Posterior cingulate gyrus (tissue), 11 donors: ENCODE measurements at regions not wholly inside any gene's neighbourhood (a gene's known extent, or its start where the extent isn't known, plus 50 kb on each side); places are given as distances from the start of the nearest gene placed in this dataset.

ENCODE experiments used
- DNase-seq, 10 donors: peaks; one replicate each; pipeline versions ENCODE4 v3.0.0 to v3.0.0-alpha.2; 2020 to 2021; ENCODE audit warnings: mixed read lengths in 3 of 10
- intact Hi-C: fragments of 100-400 bp; cut with DNase I; formaldehyde crosslinking; loops from one replicate; pipeline ENCODE4 v1.15.1; 2023

- no peak for DNase-seq
- intact Hi-C loops, result no loop called here
These were observed 621.0 kb downstream of the CCER1 start for GRCh38 chr12:90333939-90334338.

GRCh38 chr12:90333424-90333823 is 621.6 kb downstream of the CCER1 start:
- DNase-seq, result no peak
- intact Hi-C loops, result no loop called here

DNA sequence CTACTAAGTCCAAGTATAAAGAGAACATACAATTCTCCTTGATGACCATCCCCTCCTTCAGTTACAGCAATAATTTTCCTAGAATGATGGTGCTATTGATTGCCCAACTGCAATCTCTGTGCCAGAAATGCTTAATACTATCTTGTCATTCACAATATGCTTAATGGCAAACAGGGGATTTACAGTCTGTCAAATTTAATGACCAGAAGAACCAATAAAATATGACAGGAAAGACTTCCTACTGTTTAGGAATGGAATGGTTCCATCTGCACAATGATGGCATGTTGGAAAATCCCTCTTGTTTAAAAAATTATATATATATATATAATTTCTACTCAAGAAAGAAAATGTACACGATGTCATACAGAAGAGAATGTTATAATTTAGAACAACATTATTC is 623.2 kb downstream of the CCER1 start:
- intact Hi-C loops, result no loop called here
- no peak for DNase-seq

DNA sequence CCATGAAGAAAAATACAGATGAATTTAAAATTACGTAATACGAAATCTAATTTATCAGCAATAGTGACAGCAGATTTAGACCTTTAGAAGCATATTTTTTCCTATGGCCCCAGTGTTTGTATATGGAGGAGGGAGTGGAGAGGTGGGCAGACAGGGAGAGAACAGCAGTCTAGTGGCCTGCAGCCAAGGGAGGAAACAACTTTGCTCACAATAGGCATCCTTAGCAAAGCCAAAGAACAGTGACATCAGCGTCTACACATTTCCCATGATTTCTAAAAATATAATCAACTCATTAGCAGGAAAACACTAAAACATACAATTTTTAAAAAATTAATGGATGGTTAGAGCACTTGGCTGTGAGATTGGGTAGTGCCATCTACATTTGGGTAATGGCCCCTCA is 622.6 kb upstream of the ATP2B1 start:
- DNase-seq, result no peak
- intact Hi-C loops, result no loop called here

- intact Hi-C loops, result no loop called here
- DNase-seq, result no peak
These were observed 619.4 kb upstream of the ATP2B1 start for GRCh38 chr12:90327793-90328743.

- DNase-seq, result no peak
- intact Hi-C loops, result no loop called here
These were observed 614.6 kb upstream of the ATP2B1 start for GRCh38 chr12:90323217-90323616.

DNA sequence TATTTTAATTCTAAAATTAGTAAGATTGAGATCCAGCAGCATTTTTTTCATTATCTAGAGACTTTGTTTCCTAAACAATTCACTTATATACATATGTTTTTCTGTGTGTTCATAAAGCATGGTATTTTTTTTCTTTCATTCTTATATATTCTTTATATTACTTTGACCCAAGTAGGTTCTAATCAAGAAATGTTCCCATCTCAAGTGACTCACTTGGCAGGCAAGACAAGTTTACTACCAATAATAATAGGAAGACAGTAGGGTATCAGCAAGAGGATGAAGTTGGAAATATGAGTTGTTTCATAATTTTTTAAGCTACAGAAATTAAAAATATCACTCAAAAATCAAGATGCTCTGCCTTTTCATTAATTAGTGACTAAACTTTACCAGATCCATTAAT is 613.4 kb upstream of the ATP2B1 start:
- intact Hi-C loops, result no loop called here
- DNase-seq, result no peak

GRCh38 chr12:90321369-90321768 is 612.7 kb upstream of the ATP2B1 start:
- intact Hi-C loops, result no loop called here
- DNase-seq, result no peak

- intact Hi-C loops, result no loop called here
- no peak for DNase-seq
These were observed 602.9 kb upstream of the ATP2B1 start for GRCh38 chr12:90311561-90311960.

DNA sequence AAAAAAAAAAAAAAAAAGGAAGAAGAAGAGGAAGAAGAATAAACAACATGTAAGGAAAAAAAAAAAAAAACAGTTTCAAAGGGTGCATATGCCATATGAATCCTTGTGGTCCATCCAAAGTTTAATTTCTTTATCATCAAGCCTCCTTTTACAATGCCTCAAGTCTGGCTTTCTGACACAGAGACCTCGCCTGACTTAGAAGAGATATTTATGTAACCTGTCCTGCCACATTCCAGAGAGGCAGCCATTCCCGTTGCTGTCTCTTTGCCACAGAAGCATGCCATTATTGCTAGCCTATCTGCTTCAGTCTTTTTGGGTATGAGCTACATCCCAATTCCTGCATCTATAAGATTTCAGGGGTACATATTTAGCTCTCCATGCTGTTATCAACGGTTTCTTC is 596.7 kb upstream of the ATP2B1 start:
- intact Hi-C loops, result no loop called here
- DNase-seq, result no peak

DNA sequence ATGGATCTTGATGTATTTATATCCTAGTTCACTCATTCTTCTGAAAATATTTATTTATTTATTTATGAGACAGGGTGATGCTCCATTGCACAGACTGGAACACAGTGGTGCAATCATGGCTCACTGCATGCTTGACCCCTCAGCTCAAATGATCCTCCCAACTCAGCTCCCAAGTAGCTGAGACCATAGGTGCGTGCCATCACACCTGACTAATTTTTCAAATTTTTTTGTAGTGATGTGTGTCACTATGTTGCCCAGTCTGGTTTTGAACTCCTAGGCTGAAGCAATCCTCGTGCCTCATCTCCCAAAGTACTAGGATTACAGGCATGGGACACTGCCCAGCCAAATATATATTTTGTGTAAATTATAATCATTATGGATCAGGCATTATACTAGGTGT is 595.6 kb upstream of the ATP2B1 start:
- intact Hi-C loops, result no loop called here
- no peak for DNase-seq

DNA sequence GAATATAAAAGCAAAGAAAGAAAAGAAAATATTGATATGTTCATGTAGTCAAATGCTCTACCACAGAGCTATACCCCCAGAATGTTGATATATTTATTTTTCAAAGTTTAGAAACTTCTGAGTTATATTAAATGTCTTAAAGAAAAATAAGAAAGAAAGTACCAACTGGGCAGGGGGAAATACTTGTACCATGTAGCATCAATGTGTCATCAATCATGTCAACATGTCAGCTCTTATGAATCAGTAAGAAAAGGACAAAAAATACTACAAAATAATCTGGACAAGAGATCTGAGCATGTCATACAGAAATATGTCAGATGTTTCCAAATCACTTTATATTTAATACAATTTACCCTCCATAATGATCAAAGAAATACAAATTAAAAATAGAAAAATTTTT is 595.1 kb upstream of the ATP2B1 start:
- DNase-seq, result no peak
- intact Hi-C loops, result no loop called here

DNA sequence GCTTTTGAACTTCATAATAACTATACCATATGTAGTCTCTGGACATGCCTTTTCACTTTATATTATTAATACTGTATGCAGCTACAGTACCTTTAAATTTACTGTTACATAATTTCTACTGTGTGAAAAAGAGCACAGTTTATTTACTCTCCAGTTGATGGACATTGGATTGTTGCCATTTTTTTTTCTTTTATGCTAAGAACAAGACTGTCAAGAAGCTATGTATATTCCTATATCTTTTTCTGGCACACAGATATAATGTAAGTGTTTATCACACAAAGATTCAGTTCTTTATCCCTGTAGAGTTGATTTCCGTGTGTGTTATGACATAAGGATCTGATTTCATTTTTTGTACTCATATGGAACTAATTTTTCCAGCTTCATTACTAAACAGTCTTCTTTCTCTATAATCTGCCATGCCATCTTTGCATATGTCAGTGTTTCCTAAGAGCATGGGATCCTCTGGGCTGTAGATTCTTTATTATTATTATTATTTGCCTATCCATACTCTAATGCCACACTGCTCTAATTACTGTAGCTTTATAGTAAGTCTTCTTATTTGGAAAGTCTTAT is 593.0 kb upstream of the ATP2B1 start:
- DNase-seq, result no peak
- intact Hi-C loops, result no loop called here

DNA sequence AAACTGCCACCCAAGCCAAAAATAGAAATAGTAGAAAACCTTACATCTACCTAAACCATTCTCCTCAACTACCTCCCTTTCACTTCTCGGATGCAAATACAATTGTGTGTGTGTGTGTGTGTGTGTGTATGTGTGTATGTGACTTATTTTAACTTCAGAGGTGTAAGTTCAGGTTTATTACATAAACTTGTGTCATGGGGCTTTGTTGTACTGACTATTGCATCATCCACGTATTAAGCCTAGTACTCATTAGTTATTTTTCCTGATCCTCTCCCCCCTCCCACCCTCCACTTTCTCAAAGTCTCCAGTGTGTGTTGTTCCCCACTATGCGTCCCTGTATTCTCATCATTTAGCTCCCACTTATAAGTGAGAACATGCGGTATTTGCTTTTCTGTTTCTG is 592.5 kb upstream of the ATP2B1 start:
- no peak for DNase-seq
- intact Hi-C loops, result no loop called here

GRCh38 chr12:90299666-90300065 is 591.0 kb upstream of the ATP2B1 start:
- no peak for DNase-seq
- intact Hi-C loops, result no loop called here

DNA sequence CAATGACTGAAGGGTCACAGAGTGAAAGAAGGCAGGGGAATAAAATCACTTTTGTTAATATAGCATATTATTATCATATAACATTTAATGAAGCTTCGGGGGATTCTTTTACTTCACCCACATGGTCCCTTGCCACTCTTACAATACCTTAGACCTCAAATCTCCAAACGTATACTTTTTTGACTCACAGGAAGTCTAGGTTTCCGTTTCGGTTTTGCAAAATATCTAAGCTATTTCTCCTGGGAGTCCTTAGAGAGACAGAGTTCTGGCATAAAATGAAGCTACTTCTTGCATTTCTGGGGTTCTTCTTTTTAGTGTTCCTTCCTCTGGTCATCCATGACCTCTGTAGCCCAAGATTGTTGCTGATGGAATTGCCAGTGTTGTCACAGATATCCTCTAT is 590.5 kb upstream of the ATP2B1 start:
- intact Hi-C loops, result no loop called here

GRCh38 chr12:90298289-90298948 is 589.8 kb upstream of the ATP2B1 start:
- intact Hi-C loops, result no loop called here
- no peak for DNase-seq

More for the DNA sequence above, 590.5 kb upstream of the ATP2B1 start:
- no peak for DNase-seq

- intact Hi-C loops, result no loop called here
- DNase-seq, result no peak
These were observed 587.2 kb upstream of the ATP2B1 start for GRCh38 chr12:90295858-90296257.

- no peak for DNase-seq
- intact Hi-C loops, result no loop called here
These were observed 583.5 kb upstream of the ATP2B1 start for GRCh38 chr12:90292183-90292582.

DNA sequence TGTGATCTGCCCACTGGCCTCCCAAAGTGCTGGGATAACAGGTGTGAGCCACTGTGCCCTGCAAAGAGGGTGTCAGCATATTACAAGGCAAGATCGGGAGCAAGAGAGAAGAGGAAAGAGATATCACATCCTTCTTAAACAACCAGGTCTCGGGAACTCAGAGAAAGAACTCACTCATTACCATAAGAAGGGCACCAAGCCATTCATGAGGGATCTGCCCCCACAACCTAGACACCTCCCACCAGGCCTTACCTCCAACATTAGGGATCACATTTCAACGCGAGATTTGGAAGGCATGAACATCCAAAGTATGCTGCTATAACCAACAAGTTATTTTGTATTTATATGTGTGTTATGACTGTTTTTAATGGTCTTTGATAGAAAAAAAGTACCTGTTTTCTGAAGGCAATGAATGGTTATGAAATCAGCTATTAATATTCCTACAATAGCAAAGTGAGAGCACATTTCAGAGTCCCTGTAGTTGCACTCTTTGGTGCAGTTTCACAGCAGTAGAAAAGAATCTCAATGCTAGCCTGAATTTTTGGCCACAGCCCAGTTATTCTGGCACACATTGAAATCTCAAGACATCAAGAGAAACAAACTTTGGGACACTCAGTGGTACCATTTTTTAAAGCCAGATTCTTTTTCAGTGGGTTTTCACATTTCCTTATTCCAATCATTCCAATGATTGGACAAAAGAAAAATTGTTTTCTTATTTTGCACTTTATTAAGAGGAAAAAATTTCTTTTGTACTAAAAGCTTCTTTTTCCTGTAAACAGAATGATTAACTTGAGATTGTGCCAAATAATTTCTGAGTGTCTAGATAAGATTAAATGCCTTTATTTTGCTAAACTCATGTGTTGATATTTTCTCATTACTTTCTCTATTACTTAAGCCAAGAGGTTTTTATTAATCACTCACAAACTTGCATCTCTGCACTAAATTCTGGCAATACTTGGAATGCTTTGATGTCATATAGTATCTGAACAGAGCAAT is 582.6 kb upstream of the ATP2B1 start:
- intact Hi-C loops, result no loop called here
- no peak for DNase-seq
